ENCODE measurements at regions not wholly inside any gene's neighbourhood (a gene's known extent, or its start where the extent isn't known, plus 50 kb on each side); places are given as distances from the start of the nearest gene placed in this dataset.

DNA sequence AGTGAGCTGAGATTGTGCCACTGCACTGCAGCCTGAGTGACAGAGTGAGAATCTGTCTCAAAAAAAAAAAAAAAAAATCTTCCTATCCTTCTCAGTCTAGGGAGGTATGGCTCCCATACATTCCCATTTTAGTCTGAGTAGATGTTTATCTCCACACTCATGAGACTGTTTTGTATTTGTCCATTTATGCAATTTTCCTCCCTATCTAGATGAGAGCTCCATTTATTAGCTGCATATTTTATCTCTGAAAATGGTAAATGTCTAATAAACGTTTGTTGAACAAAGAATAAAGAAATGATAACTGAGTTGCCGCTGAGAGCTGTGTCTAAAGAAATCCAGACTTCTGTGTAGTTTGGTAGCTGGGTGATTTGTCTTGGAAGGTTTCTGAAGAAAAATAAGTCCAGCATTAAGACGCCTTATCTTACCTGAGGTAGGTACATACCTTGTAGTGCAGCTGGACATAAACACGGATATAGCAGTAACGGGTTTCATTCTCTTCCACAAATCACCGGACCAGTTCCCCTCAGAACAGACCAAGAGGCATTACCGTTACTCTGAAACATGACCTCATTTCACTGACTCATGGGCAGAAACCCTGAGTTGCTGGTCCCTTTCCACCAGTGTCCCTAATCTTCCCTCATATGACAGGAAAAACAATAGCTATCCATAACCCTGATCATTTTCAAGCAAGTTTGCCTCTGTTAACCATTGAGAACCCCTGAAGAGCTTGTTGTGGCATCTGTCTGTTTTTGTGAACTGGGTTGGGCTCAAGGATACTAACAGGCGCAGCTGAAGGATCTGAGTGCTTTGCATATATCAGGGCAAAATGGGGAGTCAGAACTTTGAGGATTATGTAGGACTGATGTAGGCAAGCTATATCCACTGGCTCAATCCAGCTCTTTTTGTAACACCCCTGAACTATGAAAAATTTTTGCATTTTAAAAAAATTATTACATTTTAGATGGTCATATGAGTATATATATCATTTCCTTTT, 177.4 kb upstream of the XYLT1 start:
- no peak for TF ChIP-seq POLR2AphosphoS5 (IDR thresholded peaks at IDR 0.05)
- no peak for TF ChIP-seq POLR2A (IDR thresholded peaks at IDR 0.05)
- no peak for TF ChIP-seq CTCF (IDR thresholded peaks at IDR 0.05 in 8 of 11, conservative IDR thresholded peaks at IDR 0.05 in 3 of 11)
- peaks cover 0 to 14% (median 3%) of the 10 kb centered on the region in 8 donors for H3K9me3 ChIP-seq
- no peak overlapping the region for H3K27ac ChIP-seq
- H3K36me3 ChIP-seq, result no peaks in the 10 kb centered on the region
- WGBS, 5 donors, result 83 to 90% (median 88%) methylated on average over 8 of the region's 8 CpGs
- H3K4me1 ChIP-seq, result no peaks in the 10 kb centered on the region
- DNase-seq, result no peak
- H3K27me3 ChIP-seq (replicated peaks in 1 of 7), result peaks cover 0 to 25% (median 0%) of the 10 kb centered on the region in 7 donors
- no peak overlapping the region for H3K4me3 ChIP-seq
- intact Hi-C loops (cut with DNase I; ENCODE audit: low total_unique reads), result no loop called here

GRCh38 chr16:17643935-17644334, 173.2 kb upstream of the XYLT1 start:
- Histone ChIP-seq H3K36me3 (no peaks in the 10 kb centered on the region), H3K9me3 (peaks cover 0 to 14% (median 3%) of the 10 kb centered on the region in 8 donors), H3K27me3 (replicated peaks in 1 of 7) (peaks cover 0 to under 1% (median 0%) of the 10 kb centered on the region in 7 donors), H3K4me3 (no peak overlapping the region), H3K27ac (no peak overlapping the region), H3K4me1 (no peaks in the 10 kb centered on the region)
- intact Hi-C loops (cut with DNase I; ENCODE audit: low total_unique reads), result no loop called here
- DNase-seq, result no peak
- TF ChIP-seq POLR2AphosphoS5 (IDR thresholded peaks at IDR 0.05), result no peak
- TF ChIP-seq CTCF (IDR thresholded peaks at IDR 0.05 in 8 of 11, conservative IDR thresholded peaks at IDR 0.05 in 3 of 11), result no peak
- no peak for TF ChIP-seq POLR2A (IDR thresholded peaks at IDR 0.05)
- WGBS, 5 donors, result 74 to 100% (median 85%) methylated on average over 2 of the region's 2 CpGs

DNA sequence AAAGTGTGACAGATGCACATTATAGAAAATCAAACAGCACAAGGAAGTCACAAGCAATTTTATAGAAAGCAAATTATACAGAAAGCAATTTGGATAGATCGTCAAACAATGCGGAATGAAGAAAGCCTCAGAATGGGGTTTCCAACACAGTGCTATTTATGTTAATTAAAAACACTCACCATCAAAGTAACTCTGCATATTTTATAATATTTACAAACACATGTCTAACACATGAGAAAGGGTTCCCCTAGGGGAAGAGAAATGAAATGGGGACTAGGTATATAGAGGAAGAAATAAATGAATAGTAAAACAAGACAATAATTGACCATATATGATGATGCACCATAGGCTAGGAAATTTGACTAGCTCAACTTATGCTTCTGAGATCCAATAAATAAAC, 171.2 kb upstream of the XYLT1 start:
- TF ChIP-seq CTCF (IDR thresholded peaks at IDR 0.05 in 8 of 11, conservative IDR thresholded peaks at IDR 0.05 in 3 of 11) (no peak), POLR2A (IDR thresholded peaks at IDR 0.05) (no peak), POLR2AphosphoS5 (IDR thresholded peaks at IDR 0.05) (no peak)
- WGBS, 5 donors, result 94 to 100% (median 98%) methylated on average over 2 of the region's 2 CpGs

GRCh38 chr16:17638134-17638533, 167.4 kb upstream of the XYLT1 start:
- H3K4me1 ChIP-seq, result no peaks in the 10 kb centered on the region
- no peaks in the 10 kb centered on the region for H3K36me3 ChIP-seq
- DNase-seq, result no peak
- no peak overlapping the region for H3K4me3 ChIP-seq
- H3K27ac ChIP-seq, result no peak overlapping the region
- TF ChIP-seq CTCF (IDR thresholded peaks at IDR 0.05 in 8 of 11, conservative IDR thresholded peaks at IDR 0.05 in 3 of 11) (no peak), POLR2AphosphoS5 (IDR thresholded peaks at IDR 0.05) (no peak), POLR2A (IDR thresholded peaks at IDR 0.05) (no peak)
- peaks cover 0 to 10% (median 0%) of the 10 kb centered on the region in 7 donors for H3K27me3 ChIP-seq (replicated peaks in 1 of 7)
- intact Hi-C loops (cut with DNase I; ENCODE audit: low total_unique reads), result no loop called here
- H3K9me3 ChIP-seq, result peaks cover 0 to 12% (median 0%) of the 10 kb centered on the region in 8 donors
- 48 to 71% (median 59%) methylated on average over 8 of the region's 8 CpGs for WGBS, 5 donors

More for the DNA sequence above, 171.2 kb upstream of the XYLT1 start:
- no peak for DNase-seq
- Histone ChIP-seq H3K4me3 (no peak overlapping the region), H3K9me3 (peaks cover 0 to 20% (median 4%) of the 10 kb centered on the region in 8 donors), H3K27ac (no peak overlapping the region), H3K4me1 (no peaks in the 10 kb centered on the region), H3K36me3 (no peaks in the 10 kb centered on the region), H3K27me3 (replicated peaks in 1 of 7) (no peaks in the 10 kb centered on the region)
- intact Hi-C loops (cut with DNase I; ENCODE audit: low total_unique reads), result no loop called here
